GM12878 (cell line): ENCODE measurements at regions not wholly inside any gene's neighbourhood (a gene's known extent, or its start where the extent isn't known, plus 50 kb on each side); places are given as distances from the start of the nearest gene placed in this dataset.

Experiments used
- IKZF2 ChIP-seq, 2 experiments: fragments of 450-650 bp; IDR thresholded peaks; 2 replicates each; pipeline ENCODE4 v1.6.1; 2017; ENCODE audit warnings: mild to moderate bottlenecking in 2 of 2, moderate library complexity in 2 of 2
- MAX ChIP-seq: IDR thresholded peaks from 2 replicates; pipeline ENCODE4 v1.6.1; 2012; ENCODE audit warnings: low read depth, low read length, improper control_type of control experiment
- MTA2 ChIP-seq: fragments of 450-650 bp; IDR thresholded peaks from 2 replicates; pipeline ENCODE4 v1.6.1; 2016; ENCODE audit warnings: low read depth, mild to moderate bottlenecking, moderate library complexity
- NFYB ChIP-seq: IDR thresholded peaks from 2 replicates; pipeline ENCODE4 v1.6.1; 2011; ENCODE audit warnings: low read depth, mild to moderate bottlenecking, low read length, improper control_type of control experiment, moderate library complexity; ENCODE audit not compliant: insufficient read depth
- NKRF ChIP-seq: fragments of 450-650 bp; conservative IDR thresholded peaks from 2 replicates; pipeline ENCODE4 v1.6.1; 2017; ENCODE audit warnings: mild to moderate bottlenecking, moderate library complexity
- RB1 ChIP-seq: fragments of 450-650 bp; formaldehyde crosslinking; IDR thresholded peaks from 2 replicates; pipeline ENCODE4 v1.6.1; 2017; ENCODE audit warnings: mild to moderate bottlenecking, borderline replicate concordance
- SMARCA5 ChIP-seq: fragments of 450-650 bp; IDR thresholded peaks from 2 replicates; pipeline ENCODE4 v1.6.1; 2017; ENCODE audit warnings: mild to moderate bottlenecking
- ZBED1 ChIP-seq: IDR thresholded peaks from 2 replicates; pipeline ENCODE4 v1.6.1; 2016; ENCODE audit warnings: borderline replicate concordance
- ZBTB4 ChIP-seq: fragments of 450-650 bp; formaldehyde crosslinking; IDR thresholded peaks from 2 replicates; pipeline ENCODE4 v1.4.0; 2022; ENCODE audit warnings: mild to moderate bottlenecking, moderate library complexity

GRCh38 chr10:4701016-4701415, 125.0 kb upstream of the AKR1E2 start (continued):
- TF ChIP-seq MAX (no peak), ZBED1 (no peak), SMARCA5 (no peak), IKZF2 (IDR thresholded peaks at IDR 0.05) (no peak), ZBTB4 (no peak), MTA2 (no peak), NKRF (no peak), NFYB (no peak), RB1 (no peak)
